GM12865 (cell line): ENCODE measurements at regions not wholly inside any gene's neighbourhood (a gene's known extent, or its start where the extent isn't known, plus 50 kb on each side); places are given as distances from the start of the nearest gene placed in this dataset.

ENCODE experiments used
- DNase-seq: peaks from one replicate; pipeline ENCODE4 v3.0.0; 2010; ENCODE audit warnings: low read depth
- H3K4me3 ChIP-seq: 2 replicates; pipeline ENCODE4 v1.5.1; 2011; ENCODE audit warnings: mild to moderate bottlenecking, low read depth, low read length, control low read depth
- TF ChIP-seq, protein P1 (sequence below): IDR thresholded peaks from 2 replicates; pipeline ENCODE4 v1.5.1; 2011; ENCODE audit warnings: low read length, control low read depth, low read depth, inconsistent platforms; ENCODE audit not compliant: insufficient read depth; ENCODE audit errors: missing control alignments

DNA sequence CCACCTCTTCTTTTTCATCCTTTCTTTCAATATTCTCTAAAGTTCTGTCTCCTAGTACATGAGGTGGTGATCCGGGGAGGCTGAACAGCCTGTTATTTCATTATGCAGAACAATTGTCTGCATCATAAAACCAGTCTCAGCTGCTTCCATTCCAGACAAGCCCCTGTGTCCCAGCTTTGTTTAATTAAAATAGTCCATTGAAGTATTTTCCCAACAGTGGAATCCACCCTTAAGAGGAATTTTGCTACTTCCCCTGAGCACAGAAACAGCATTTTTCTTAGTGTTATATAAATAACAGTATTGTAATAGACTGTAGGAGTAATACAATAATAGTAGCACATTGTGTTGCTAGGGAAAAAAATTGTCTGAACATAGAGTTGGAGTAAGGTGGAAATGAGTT, 395.4 kb upstream of the TCF4 start:
- TF ChIP-seq, protein P1, sequence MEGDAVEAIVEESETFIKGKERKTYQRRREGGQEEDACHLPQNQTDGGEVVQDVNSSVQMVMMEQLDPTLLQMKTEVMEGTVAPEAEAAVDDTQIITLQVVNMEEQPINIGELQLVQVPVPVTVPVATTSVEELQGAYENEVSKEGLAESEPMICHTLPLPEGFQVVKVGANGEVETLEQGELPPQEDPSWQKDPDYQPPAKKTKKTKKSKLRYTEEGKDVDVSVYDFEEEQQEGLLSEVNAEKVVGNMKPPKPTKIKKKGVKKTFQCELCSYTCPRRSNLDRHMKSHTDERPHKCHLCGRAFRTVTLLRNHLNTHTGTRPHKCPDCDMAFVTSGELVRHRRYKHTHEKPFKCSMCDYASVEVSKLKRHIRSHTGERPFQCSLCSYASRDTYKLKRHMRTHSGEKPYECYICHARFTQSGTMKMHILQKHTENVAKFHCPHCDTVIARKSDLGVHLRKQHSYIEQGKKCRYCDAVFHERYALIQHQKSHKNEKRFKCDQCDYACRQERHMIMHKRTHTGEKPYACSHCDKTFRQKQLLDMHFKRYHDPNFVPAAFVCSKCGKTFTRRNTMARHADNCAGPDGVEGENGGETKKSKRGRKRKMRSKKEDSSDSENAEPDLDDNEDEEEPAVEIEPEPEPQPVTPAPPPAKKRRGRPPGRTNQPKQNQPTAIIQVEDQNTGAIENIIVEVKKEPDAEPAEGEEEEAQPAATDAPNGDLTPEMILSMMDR = no peak
- DNase-seq = no peak

DNA sequence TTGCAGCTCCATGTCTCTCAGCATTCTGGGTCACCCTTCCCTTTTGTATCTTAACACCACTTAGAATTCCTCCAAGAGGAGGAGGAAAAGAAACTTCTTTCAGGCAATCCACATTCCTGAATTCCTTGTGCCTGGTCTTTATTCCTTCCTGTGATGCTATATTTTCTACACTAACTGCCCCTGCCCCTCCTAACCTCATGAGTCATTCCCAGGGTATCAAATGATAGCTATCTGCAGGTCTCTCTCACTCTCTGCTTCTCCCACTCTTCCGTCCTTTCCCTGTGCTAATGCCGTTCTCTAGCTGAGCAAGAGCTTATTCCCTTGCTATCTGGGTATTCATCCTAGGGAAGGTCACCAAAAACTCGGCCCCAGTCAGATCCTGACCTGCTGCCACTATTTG, 395.0 kb upstream of the TCF4 start:
- TF ChIP-seq, protein P1 = no peak
- DNase-seq = no peak
- H3K4me3 ChIP-seq = no peak overlapping the region

More for the DNA sequence above, 395.4 kb upstream of the TCF4 start:
- no peak overlapping the region for H3K4me3 ChIP-seq

DNA sequence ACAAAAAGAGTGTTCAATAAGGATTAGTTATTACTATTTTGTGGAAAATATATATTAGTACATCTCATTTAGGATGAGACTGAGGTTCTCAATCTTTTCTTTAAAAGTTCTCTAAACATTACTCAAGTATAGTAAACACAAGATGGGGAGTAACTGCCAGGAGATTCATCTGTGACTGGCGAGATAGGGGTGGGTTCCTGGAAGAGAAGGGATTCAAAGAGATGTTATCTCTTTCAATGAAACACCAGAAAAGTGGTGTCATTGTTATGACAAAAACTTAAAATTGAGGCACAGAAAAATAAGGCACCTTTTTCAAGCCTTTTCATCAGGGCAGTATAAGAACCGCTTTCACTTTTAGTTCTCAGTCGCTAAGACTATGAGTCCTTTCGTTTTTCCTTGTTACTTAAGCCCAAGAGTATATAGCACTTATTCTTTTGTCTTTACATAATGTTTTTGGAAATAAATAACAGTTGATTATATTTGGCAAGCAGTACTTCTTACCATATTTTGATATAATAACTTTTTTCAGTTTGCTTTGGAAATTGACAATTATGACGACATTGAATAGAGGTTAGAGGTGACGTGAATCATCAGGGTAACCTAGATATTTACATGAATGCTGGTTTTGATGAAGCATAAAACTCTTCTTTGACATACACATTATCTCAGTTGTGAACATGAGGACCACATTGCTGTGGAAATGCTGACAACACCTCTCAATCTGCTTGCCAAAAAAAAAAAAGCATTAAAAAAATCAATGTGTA, 393.9 kb upstream of the TCF4 start:
- TF ChIP-seq, protein P1 = no peak
- no peak for DNase-seq
- H3K4me3 ChIP-seq = no peak overlapping the region

DNA sequence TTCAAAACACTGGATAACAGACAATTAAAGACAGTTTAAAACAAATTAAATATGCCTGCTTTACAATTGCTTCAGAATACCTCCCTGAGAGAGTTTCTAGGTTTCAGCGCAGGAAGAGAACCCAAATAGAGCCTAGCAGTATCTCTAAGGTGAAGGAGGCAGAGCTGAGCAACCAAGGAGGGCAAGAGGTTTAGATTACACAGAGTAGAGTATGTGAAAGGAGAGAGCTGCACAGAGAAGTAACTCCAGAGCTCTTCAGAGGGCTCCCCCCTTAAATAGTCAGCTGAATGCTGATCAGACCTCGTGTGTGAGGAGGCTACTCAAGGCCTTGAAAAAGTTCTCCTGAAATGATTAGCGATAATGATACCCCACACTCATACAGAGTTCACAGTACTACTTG, 386.5 kb upstream of the TCF4 start:
- TF ChIP-seq, protein P1 = no peak
- no peak overlapping the region for H3K4me3 ChIP-seq
- DNase-seq = no peak

DNA sequence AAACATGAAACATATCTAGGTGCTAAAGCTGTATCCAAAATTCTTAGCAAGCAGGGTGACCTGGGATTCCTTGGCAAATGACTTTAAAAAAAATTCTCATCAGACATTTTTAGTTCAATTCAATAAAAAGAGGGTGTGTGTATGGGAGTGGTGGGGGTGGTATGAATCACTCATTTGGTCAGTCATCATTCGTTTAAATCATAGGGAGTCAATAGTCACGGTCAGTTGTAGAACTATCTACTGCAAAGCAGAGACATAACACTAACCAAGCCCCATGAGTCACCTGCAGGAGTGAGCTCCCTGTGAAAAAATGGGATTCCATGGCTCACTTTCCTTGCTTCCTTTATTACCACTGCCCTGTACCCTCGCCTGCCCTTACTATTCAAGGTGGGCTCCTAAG, 380.6 kb upstream of the TCF4 start:
- TF ChIP-seq, protein P1 = no peak
- no peak overlapping the region for H3K4me3 ChIP-seq
- DNase-seq = no peak

DNA sequence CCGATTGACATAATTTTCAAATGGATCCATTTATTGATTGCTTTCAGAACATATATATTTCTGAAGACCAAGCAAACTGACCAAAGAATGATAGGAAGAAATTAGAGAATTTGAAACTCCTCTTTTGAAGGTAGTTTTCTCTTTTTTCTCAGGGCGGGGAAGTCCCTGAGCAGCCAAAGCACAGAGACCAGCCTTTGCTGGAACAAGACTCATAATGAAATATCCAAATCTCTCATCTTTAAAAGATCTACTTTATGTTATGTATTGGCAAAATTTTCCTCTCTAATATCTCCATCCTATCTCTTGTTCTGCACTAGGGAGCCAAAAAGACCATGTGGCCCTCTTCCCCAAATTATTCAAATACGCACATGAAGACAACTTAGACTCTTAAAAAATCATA, 379.0 kb upstream of the TCF4 start:
- H3K4me3 ChIP-seq = no peak overlapping the region
- DNase-seq = no peak
- TF ChIP-seq, protein P1 = no peak

DNA sequence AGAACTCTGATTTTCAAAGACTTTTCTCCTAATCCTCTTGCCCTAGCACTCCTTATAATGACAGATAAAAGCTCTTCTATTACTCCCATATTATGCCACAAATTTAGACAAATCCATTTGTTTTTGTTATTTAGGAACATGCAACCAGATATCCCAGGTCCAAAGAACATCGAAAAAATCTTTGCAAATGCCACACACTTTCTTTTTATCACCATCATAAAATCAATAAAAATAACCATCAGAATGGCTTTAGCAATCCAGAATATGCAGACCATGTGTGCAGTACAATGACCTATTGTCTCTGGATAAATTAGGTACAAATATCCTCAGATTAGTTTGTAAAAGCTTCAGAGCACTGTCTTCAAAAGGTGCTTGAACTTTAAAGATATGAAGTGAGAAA, 376.2 kb upstream of the TCF4 start:
- DNase-seq = no peak
- H3K4me3 ChIP-seq = no peak overlapping the region
- TF ChIP-seq, protein P1 = no peak
